GM23338 (cell line): ENCODE measurements at regions not wholly inside any gene's neighbourhood (a gene's known extent, or its start where the extent isn't known, plus 50 kb on each side); places are given as distances from the start of the nearest gene placed in this dataset.

Experiments
- ATAC-seq: fragments of 200-7000 bp; cut with Tn5 transposase; 3 replicates; pipeline ENCODE4 v1.9.1; 2020
- DNase-seq: peaks from one replicate; pipeline ENCODE4 v3.0.0-alpha.2; 2015; ENCODE audit warnings: low spot score
- H2AFZ ChIP-seq: fragments of 200-600 bp; sonication (generic); 2 replicates; pipeline ENCODE4 v1.8.0; 2016; ENCODE audit warnings: antibody characterized with exemption, mild to moderate bottlenecking, moderate library complexity
- H3F3A ChIP-seq: fragments of 200-600 bp; sonication (generic); replicated peaks from 2 replicates; pipeline ENCODE4 v1.8.0; 2017; ENCODE audit warnings: antibody characterized with exemption, mixed run types, low read depth
- H3K27ac ChIP-seq: fragments of 200-600 bp; sonication (generic); 2 replicates; pipeline ENCODE4 v1.6.1; 2016; ENCODE audit warnings: low read depth
- H3K27me3 ChIP-seq: fragments of 200-600 bp; sonication (generic); 2 replicates; pipeline ENCODE4 v1.8.0; 2016; ENCODE audit warnings: mild to moderate bottlenecking, mixed run types, moderate library complexity; ENCODE audit not compliant: insufficient read depth
- H3K36me3 ChIP-seq: fragments of 200-600 bp; sonication (generic); 2 replicates; pipeline ENCODE4 v1.8.0; 2016; ENCODE audit warnings: mild to moderate bottlenecking; ENCODE audit not compliant: insufficient read depth
- H3K4me1 ChIP-seq: fragments of 200-600 bp; sonication (generic); 2 replicates; pipeline ENCODE4 v1.8.0; 2016; ENCODE audit warnings: mild to moderate bottlenecking, moderate library complexity; ENCODE audit not compliant: insufficient read depth
- H3K4me2 ChIP-seq: fragments of 200-600 bp; sonication (generic); 2 replicates; pipeline ENCODE4 v1.7.1; 2017; ENCODE audit warnings: mixed run types
- H3K4me3 ChIP-seq: fragments of 200-600 bp; sonication (generic); 2 replicates; pipeline ENCODE4 v1.6.1; 2016; ENCODE audit warnings: mixed run types
- H3K79me2 ChIP-seq: fragments of 200-600 bp; sonication (generic); replicated peaks from 2 replicates; pipeline ENCODE4 v1.8.0; 2017; ENCODE audit warnings: mild to moderate bottlenecking; ENCODE audit not compliant: insufficient read depth
- H3K9me2 ChIP-seq: fragments of 200-600 bp; sonication (generic); 2 replicates; pipeline ENCODE4 v1.8.0; 2017; ENCODE audit not compliant: insufficient read depth
- H4K20me1 ChIP-seq: fragments of 200-600 bp; sonication (generic); replicated peaks from 2 replicates; pipeline ENCODE4 v1.8.0; 2017; ENCODE audit warnings: mild to moderate bottlenecking; ENCODE audit not compliant: insufficient read depth
- H3K27ac Mint-ChIP-seq: 2 replicates; pipeline ENCODE4 v1.8.0; 2020; ENCODE audit warnings: inconsistent platforms, mild to moderate bottlenecking, moderate library complexity, mixed read lengths
- H3K27me3 Mint-ChIP-seq: 3 replicates; pipeline ENCODE4 v1.8.0; 2022; ENCODE audit warnings: low read depth, mild to moderate bottlenecking, moderate library complexity, mixed read lengths, inconsistent platforms; ENCODE audit not compliant: insufficient read depth, poor library complexity
- H3K36me3 Mint-ChIP-seq: 3 replicates; pipeline ENCODE4 v1.8.0; 2021; ENCODE audit warnings: low read depth, mild to moderate bottlenecking, inconsistent platforms, moderate library complexity, mixed read lengths
- H3K4me1 Mint-ChIP-seq: 3 replicates; pipeline ENCODE4 v1.8.0; 2020; ENCODE audit warnings: mild to moderate bottlenecking, inconsistent platforms, mixed read lengths
- H3K4me3 Mint-ChIP-seq: 3 replicates; pipeline ENCODE4 v1.8.0; 2021; ENCODE audit warnings: moderate library complexity, mild to moderate bottlenecking, inconsistent platforms, mixed read lengths
- H3K9me3 Mint-ChIP-seq: 3 replicates; pipeline ENCODE4 v1.8.0; 2020; ENCODE audit warnings: moderate library complexity, mild to moderate bottlenecking, inconsistent platforms, mixed read lengths
- CREB1 ChIP-seq: fragments of 250-450 bp; sonication (Bioruptor Pico); IDR thresholded peaks from 2 replicates; pipeline ENCODE4 v1.5.0; 2020; ENCODE audit warnings: low read depth, mild to moderate bottlenecking, moderate library complexity
- CTCF ChIP-seq, 2 experiments: fragments of 200-600 bp in 1 of 2; sonication (generic) in 1 of 2; conservative IDR thresholded peaks; 2 replicates each; pipeline versions ENCODE4 v1.5.1 to v1.6.1; 2016 to 2017; ENCODE audit warnings: antibody characterized with exemption in 2 of 2, low read depth in 2 of 2, mild to moderate bottlenecking in 2 of 2, moderate library complexity in 1 of 2
- ETS1 ChIP-seq: IDR thresholded peaks from 2 replicates; pipeline ENCODE4 v1.6.1; 2016; ENCODE audit warnings: antibody characterized with exemption
- EZH2 ChIP-seq: fragments of 200-600 bp; sonication (generic); IDR thresholded peaks from one replicate; pipeline ENCODE4 v1.8.0; 2017; ENCODE audit warnings: antibody characterized with exemption, mild to moderate bottlenecking, low read depth; ENCODE audit not compliant: unreplicated experiment
- EZH2phosphoT487 ChIP-seq: fragments of 200-600 bp; sonication (generic); IDR thresholded peaks from one replicate; pipeline ENCODE4 v1.8.1; 2018; ENCODE audit warnings: antibody characterized with exemption; ENCODE audit not compliant: unreplicated experiment
- NANOG ChIP-seq: IDR thresholded peaks from 2 replicates; pipeline ENCODE4 v1.6.1; 2016; ENCODE audit warnings: antibody characterized with exemption, borderline replicate concordance
- REST ChIP-seq: IDR thresholded peaks from one replicate; pipeline ENCODE4 v1.6.1; 2018; ENCODE audit warnings: antibody characterized with exemption; ENCODE audit not compliant: unreplicated experiment
- STAT1 ChIP-seq: IDR thresholded peaks from one replicate; pipeline ENCODE4 v1.6.1; 2016; ENCODE audit warnings: antibody characterized with exemption; ENCODE audit not compliant: unreplicated experiment
- ZNF114 ChIP-seq: fragments of 250-450 bp; sonication (Bioruptor Pico); IDR thresholded peaks from 2 replicates; pipeline ENCODE4 v1.5.0; 2020; ENCODE audit warnings: mild to moderate bottlenecking, moderate library complexity
- ZNF331 ChIP-seq: fragments of 250-450 bp; sonication (Bioruptor Pico); IDR thresholded peaks from 2 replicates; pipeline ENCODE4 v1.5.0; 2020; ENCODE audit warnings: low read depth, mild to moderate bottlenecking, moderate library complexity
- ZNF462 ChIP-seq: fragments of 250-450 bp; sonication (Bioruptor Pico); IDR thresholded peaks from 2 replicates; pipeline ENCODE4 v1.5.0; 2020; ENCODE audit warnings: mild to moderate bottlenecking, moderate library complexity

- Mint-ChIP-seq H3K27me3 (peaks cover 3% of the 10 kb centered on the region), H3K4me1 (peaks cover 12% of the 10 kb centered on the region), H3K36me3 (0 out of 3 replicates have a peak, but pooled peaks cover 5% of the 10 kb centered on the region), H3K4me3 (no peak overlapping the region), H3K27ac (no peak overlapping the region), H3K9me3 (0 out of 3 replicates have a peak, but pooled peaks cover 3% of the 10 kb centered on the region)
- H3K79me2 ChIP-seq = no peaks in the 10 kb centered on the region
- no peaks in the 10 kb centered on the region for H4K20me1 ChIP-seq
- no peak overlapping the region for H2AFZ ChIP-seq
- H3F3A ChIP-seq = no peaks in the 10 kb centered on the region
- TF ChIP-seq ETS1 = no peak
- TF ChIP-seq CREB1 (CRISPR knock-in tag) = no peak
- no peak for TF ChIP-seq EZH2
- no peak for TF ChIP-seq ZNF462 (CRISPR knock-in tag)
- TF ChIP-seq REST = no peak
- no peak for TF ChIP-seq ZNF114
- TF ChIP-seq CTCF (conservative IDR thresholded peaks at IDR 0.05; ENCODE audit: low read depth in 2 of 2) = no peak
- TF ChIP-seq NANOG = no peak
- TF ChIP-seq ZNF331 = no peak
- no peak for TF ChIP-seq EZH2phosphoT487
- no peak for TF ChIP-seq STAT1
- no peak overlapping the region for H3K4me2 ChIP-seq
- ATAC-seq = no peak
- 0 out of 2 replicates have a peak, but pooled peaks cover 7% of the 10 kb centered on the region for H3K4me1 ChIP-seq
- no peak overlapping the region for H3K27ac ChIP-seq
- no peaks in the 10 kb centered on the region for H3K36me3 ChIP-seq
- H3K4me3 ChIP-seq = no peak overlapping the region
- peaks cover 15% of the 10 kb centered on the region for H3K9me2 ChIP-seq
- H3K27me3 ChIP-seq = no peaks in the 10 kb centered on the region
- no peak for DNase-seq
Observed at GRCh38 chr21:14693997-14694396, 147.9 kb upstream of the SAMSN1 start.
